HCT116 (cell line): ENCODE measurements at regions not wholly inside any gene's neighbourhood (a gene's known extent, or its start where the extent isn't known, plus 50 kb on each side); places are given as distances from the start of the nearest gene placed in this dataset.

Experiments used
- ATAC-seq: fragments of 200-7000 bp; cut with Tn5 transposase; 2 replicates; pipeline ENCODE4 v1.9.1; 2020; ENCODE audit warnings: mild to moderate bottlenecking, moderate library complexity
- BruUV-seq: library from RNA; stranded (reverse); fragments of 400-500 nt; replicated peaks from 2 replicates; lab custom pipeline; 2021; lab: Mats Ljungman, UMichigan
- CTCF ChIA-PET: fragments of 300-600 bp; sonication (Branson Sonifier 250); formaldehyde crosslinking; loops from one replicate; lab custom pipeline; 2021; ENCODE audit warnings: antibody characterized with exemption; lab: Charles Lee
- POLR2A ChIA-PET: fragments of 300-600, 350-600 bp; sonication (Branson Sonifier 250); formaldehyde crosslinking; loops from one replicate; lab custom pipeline; 2021; ENCODE audit warnings: antibody characterized with exemption; lab: Charles Lee
- RAD21 ChIA-PET, 2 experiments: fragments of 300-600 bp; sonication (Branson Sonifier 250); formaldehyde crosslinking; loops; one replicate each; lab custom pipeline; 2023; ENCODE audit warnings: low total read pairs in 2 of 2; ENCODE audit not compliant: uncharacterized antibody in 2 of 2, unreplicated experiment in 2 of 2, low non-redundant PET in 1 of 2; lab: Charles Lee
- DNase-seq: peaks from one replicate; pipeline ENCODE4 v3.0.0-alpha.2; 2010; ENCODE audit warnings: low read depth, low spot score
- H2AFZ ChIP-seq: fragments of 200-600 bp; shearing (Covaris generic), sonication (generic); 2 replicates; pipeline ENCODE4 v1.6.1; 2017; ENCODE audit warnings: low read depth, mixed run types, mixed read lengths, antibody characterized with exemption, low read length; ENCODE audit not compliant: poor library complexity, severe bottlenecking
- H3K27ac ChIP-seq: 2 replicates; pipeline ENCODE4 v1.5.1; 2012; ENCODE audit warnings: low read depth, low read length
- H3K27me3 ChIP-seq: fragments of 200-600 bp; sonication (generic); 2 replicates; pipeline ENCODE4 v1.6.1; 2016; ENCODE audit warnings: mixed run types, low read length, mixed read lengths; ENCODE audit not compliant: insufficient read depth
- H3K36me3 ChIP-seq, 2 experiments: fragments of 200-500 bp in 1 of 2; fragments of 200-600 bp in 1 of 2; sonication (Bioruptor generic) in 1 of 2; sonication (generic) in 1 of 2; 2 replicates each; pipeline versions ENCODE4 v1.5.1 to v1.6.1; 2014 to 2016; ENCODE audit warnings: low read length in 2 of 2, inconsistent platforms in 1 of 2, mixed read lengths in 1 of 2, mixed run types in 1 of 2; ENCODE audit not compliant: insufficient read depth in 2 of 2, control insufficient read depth in 1 of 2
- H3K4me1 ChIP-seq, 2 experiments: fragments of 200-600 bp in 1 of 2; sonication (generic) in 1 of 2; 2 replicates each; pipeline versions ENCODE4 v1.5.1 to v1.6.1; 2012 to 2017; ENCODE audit warnings: low read length in 2 of 2, inconsistent platforms in 1 of 2, mild to moderate bottlenecking in 1 of 2, mixed read lengths in 1 of 2, mixed run types in 1 of 2, moderate library complexity in 1 of 2; ENCODE audit not compliant: insufficient read depth in 2 of 2, control insufficient read depth in 1 of 2
- H3K4me2 ChIP-seq: fragments of 200-600 bp; sonication (generic); 2 replicates; pipeline ENCODE4 v1.6.1; 2017; ENCODE audit warnings: mixed run types, low read length, mixed read lengths
- H3K4me3 ChIP-seq, 2 experiments: fragments of 200-600 bp in 1 of 2; sonication (generic) in 1 of 2; replicated peaks in 1 of 2; 2 replicates each; pipeline ENCODE4 v1.5.1; 2011 to 2016; ENCODE audit warnings: low read length in 2 of 2, control low read depth in 1 of 2, low read depth in 1 of 2, mild to moderate bottlenecking in 1 of 2, mixed read lengths in 1 of 2, mixed run types in 1 of 2
- H3K79me2 ChIP-seq: fragments of 200-600 bp; sonication (generic); 2 replicates; pipeline ENCODE4 v1.6.1; 2017; ENCODE audit warnings: mild to moderate bottlenecking, mixed run types, low read length, moderate library complexity, mixed read lengths; ENCODE audit not compliant: insufficient read depth
- H3K9ac ChIP-seq: fragments of 200-600 bp; sonication (generic); 2 replicates; pipeline ENCODE4 v1.6.1; 2016; ENCODE audit warnings: low read length, mixed read lengths
- H3K9me2 ChIP-seq: fragments of 200-600 bp; sonication (generic), shearing (Covaris generic); 2 replicates; pipeline ENCODE4 v1.6.1; 2017; ENCODE audit warnings: mixed run types, mild to moderate bottlenecking, moderate library complexity; ENCODE audit not compliant: insufficient read depth
- H3K9me3 ChIP-seq, 2 experiments: fragments of 200-500 bp in 1 of 2; fragments of 200-600 bp in 1 of 2; sonication (Bioruptor generic) in 1 of 2; sonication (generic) in 1 of 2; 2 replicates each; pipeline ENCODE4 v1.6.1; 2014 to 2017; ENCODE audit warnings: low read length in 2 of 2, mixed read lengths in 2 of 2, inconsistent platforms in 1 of 2, low read depth in 1 of 2, mild to moderate bottlenecking in 1 of 2, mixed run types in 1 of 2, moderate library complexity in 1 of 2; ENCODE audit not compliant: control insufficient read depth in 1 of 2, insufficient read depth in 1 of 2
- H4K20me1 ChIP-seq: fragments of 200-600 bp; sonication (generic), shearing (Covaris generic); 2 replicates; pipeline ENCODE4 v1.6.1; 2017; ENCODE audit warnings: mixed run types, mild to moderate bottlenecking, moderate library complexity; ENCODE audit not compliant: insufficient read depth
- CBX3 ChIP-seq: IDR thresholded peaks from 2 replicates; pipeline ENCODE4 v1.6.1; 2012; ENCODE audit warnings: low read depth
- ELF1 ChIP-seq: IDR thresholded peaks from 2 replicates; pipeline ENCODE4 v1.6.1; 2012; ENCODE audit warnings: low read depth, borderline replicate concordance
- EZH2 ChIP-seq: fragments of 200-600 bp; sonication (generic); IDR thresholded peaks from 2 replicates; pipeline ENCODE4 v1.6.1; 2017; ENCODE audit warnings: antibody characterized with exemption, mixed run types
- EZH2phosphoT487 ChIP-seq: fragments of 200-600 bp; IDR thresholded peaks from 2 replicates; pipeline ENCODE4 v1.6.1; 2018; ENCODE audit warnings: antibody characterized with exemption, borderline replicate concordance
- FOSL1 ChIP-seq: IDR thresholded peaks from 2 replicates; pipeline ENCODE4 v1.6.1; 2012; ENCODE audit warnings: low read depth
- JUND ChIP-seq: IDR thresholded peaks from 2 replicates; pipeline ENCODE4 v1.6.1; 2012
- POLR2A ChIP-seq: IDR thresholded peaks from 2 replicates; pipeline ENCODE4 v1.7.0; 2011; ENCODE audit warnings: borderline replicate concordance; ENCODE audit not compliant: insufficient read depth, insufficient read length; ENCODE audit errors: extremely low read depth
- POLR2AphosphoS5 ChIP-seq: IDR thresholded peaks from 2 replicates; pipeline ENCODE4 v1.6.1; 2011; ENCODE audit warnings: mild to moderate bottlenecking, low read depth, low read length, moderate library complexity
- RAD21 ChIP-seq: IDR thresholded peaks from 2 replicates; pipeline ENCODE4 v1.6.1; 2012; ENCODE audit warnings: low read depth, mild to moderate bottlenecking
- SIN3A ChIP-seq: IDR thresholded peaks from 2 replicates; pipeline ENCODE4 v1.6.1; 2012; ENCODE audit warnings: low read depth
- SP1 ChIP-seq: IDR thresholded peaks from 2 replicates; pipeline ENCODE4 v1.6.1; 2012; ENCODE audit warnings: low read depth
- TCF7L2 ChIP-seq: IDR thresholded peaks from 2 replicates; pipeline ENCODE4 v1.7.0; 2011; ENCODE audit warnings: borderline replicate concordance, inconsistent platforms; ENCODE audit not compliant: insufficient read depth, insufficient read length; ENCODE audit errors: extremely low read depth
- YY1 ChIP-seq: IDR thresholded peaks from 2 replicates; pipeline ENCODE4 v1.6.1; 2011; ENCODE audit warnings: low read length, low read depth, moderate library complexity, mild to moderate bottlenecking; ENCODE audit not compliant: insufficient replicate concordance; ENCODE audit errors: extremely low read depth
- ZFX ChIP-seq: fragments of 450-650 bp; IDR thresholded peaks from 2 replicates; pipeline ENCODE4 v1.6.1; 2017
- ZNF274 ChIP-seq: fragments of 200-500 bp; sonication (Bioruptor generic); IDR thresholded peaks from 2 replicates; pipeline ENCODE4 v1.6.1; 2014; ENCODE audit warnings: mild to moderate bottlenecking, low read depth, low read length, inconsistent platforms
- intact Hi-C: fragments of 100-400 bp; cut with micrococcal nuclease; formaldehyde crosslinking; loops from 2 replicates; pipeline ENCODE4 v1.10.0; 2022
- TF ChIP-seq, protein P1 (sequence below): IDR thresholded peaks from 2 replicates; pipeline ENCODE4 v1.6.1; 2012
- TF ChIP-seq, protein P2 (sequence below), 3 experiments: fragments of 200-600 bp in 1 of 3; sonication (generic) in 1 of 3; IDR thresholded peaks in 2 of 3; conservative IDR thresholded peaks in 1 of 3; 2 replicates each; pipeline ENCODE4 v1.5.1; 2012 to 2017; ENCODE audit warnings: low read depth in 2 of 3, low read length in 2 of 3, antibody characterized with exemption in 1 of 3, borderline replicate concordance in 1 of 3, control low read depth in 1 of 3, mild to moderate bottlenecking in 1 of 3, mixed read lengths in 1 of 3, mixed run types in 1 of 3, moderate library complexity in 1 of 3; ENCODE audit not compliant: insufficient read depth in 1 of 3

- Histone ChIP-seq H3K9ac (no peak overlapping the region), H4K20me1 (no peaks in the 10 kb centered on the region), H3K36me3 (no peaks in the 10 kb centered on the region), H3K27ac (no peak overlapping the region), H3K9me3 (no peaks in the 10 kb centered on the region), H3K4me2 (no peak overlapping the region), H3K4me1 (no peaks in the 10 kb centered on the region), H2AFZ (no peak overlapping the region), H3K27me3 (no peaks in the 10 kb centered on the region), H3K9me2 (no peaks in the 10 kb centered on the region), H3K79me2 (no peaks in the 10 kb centered on the region), H3K4me3 (no peak overlapping the region)
- intact Hi-C loops, result no loop called here
- RAD21 ChIA-PET, result no interaction called here
- POLR2A ChIA-PET, result no interaction called here
- CTCF ChIA-PET, result no interaction called here
- no peak for ATAC-seq
- DNase-seq, result no peak
- TF ChIP-seq, protein P1, sequence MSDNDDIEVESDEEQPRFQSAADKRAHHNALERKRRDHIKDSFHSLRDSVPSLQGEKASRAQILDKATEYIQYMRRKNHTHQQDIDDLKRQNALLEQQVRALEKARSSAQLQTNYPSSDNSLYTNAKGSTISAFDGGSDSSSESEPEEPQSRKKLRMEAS, result no peak
- TF ChIP-seq ZFX (no peak), POLR2AphosphoS5 (no peak), FOSL1 (no peak)
- BruUV-seq, result no TSS peak
These were observed 145.7 kb upstream of the ALDH1B1 start for GRCh38 chr9:38246833-38247232.

DNA sequence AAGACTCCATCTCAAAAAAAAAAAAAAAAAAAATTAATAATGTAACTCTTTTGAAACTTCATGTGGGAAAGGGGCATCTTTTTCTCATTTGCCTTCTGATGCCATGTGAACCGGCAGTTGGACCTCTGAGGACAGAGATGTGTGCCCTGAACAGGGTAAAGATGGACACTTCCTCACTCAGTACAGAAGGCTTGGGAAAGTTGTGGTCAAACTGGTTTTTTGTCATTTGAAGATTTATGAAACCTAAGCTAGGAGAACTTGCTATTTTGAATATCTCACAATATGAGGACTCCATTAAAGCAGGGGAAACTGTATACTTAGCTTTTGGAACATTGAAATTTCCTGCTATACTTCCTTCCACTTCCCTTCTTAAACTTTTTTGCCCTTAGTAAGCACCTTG lies 147.5 kb upstream of the ALDH1B1 start:
- ChIA-PET CTCF (no interaction called here), POLR2A (no interaction called here)
- no peak for DNase-seq

More for the DNA sequence above, 147.5 kb upstream of the ALDH1B1 start:
- Histone ChIP-seq H3K79me2 (no peaks in the 10 kb centered on the region), H2AFZ (no peak overlapping the region), H3K36me3 (no peaks in the 10 kb centered on the region), H3K4me1 (no peaks in the 10 kb centered on the region), H3K27me3 (no peaks in the 10 kb centered on the region), H3K9me3 (no peaks in the 10 kb centered on the region), H3K9me2 (no peaks in the 10 kb centered on the region), H3K27ac (no peak overlapping the region), H4K20me1 (no peaks in the 10 kb centered on the region), H3K9ac (no peak overlapping the region), H3K4me3 (no peak overlapping the region), H3K4me2 (no peak overlapping the region)
- ATAC-seq, result no peak
- BruUV-seq, result no TSS peak
- RAD21 ChIA-PET, result no interaction called here
- TF ChIP-seq, protein P1, result no peak
- TF ChIP-seq ELF1 (no peak), JUND (no peak), RAD21 (no peak), ZFX (no peak), EZH2 (no peak), TCF7L2 (no peak), POLR2AphosphoS5 (no peak), CBX3 (no peak), SIN3A (no peak), SP1 (no peak), YY1 (no peak), ZNF274 (no peak), EZH2phosphoT487 (no peak), POLR2A (no peak)
- TF ChIP-seq, protein P2, sequence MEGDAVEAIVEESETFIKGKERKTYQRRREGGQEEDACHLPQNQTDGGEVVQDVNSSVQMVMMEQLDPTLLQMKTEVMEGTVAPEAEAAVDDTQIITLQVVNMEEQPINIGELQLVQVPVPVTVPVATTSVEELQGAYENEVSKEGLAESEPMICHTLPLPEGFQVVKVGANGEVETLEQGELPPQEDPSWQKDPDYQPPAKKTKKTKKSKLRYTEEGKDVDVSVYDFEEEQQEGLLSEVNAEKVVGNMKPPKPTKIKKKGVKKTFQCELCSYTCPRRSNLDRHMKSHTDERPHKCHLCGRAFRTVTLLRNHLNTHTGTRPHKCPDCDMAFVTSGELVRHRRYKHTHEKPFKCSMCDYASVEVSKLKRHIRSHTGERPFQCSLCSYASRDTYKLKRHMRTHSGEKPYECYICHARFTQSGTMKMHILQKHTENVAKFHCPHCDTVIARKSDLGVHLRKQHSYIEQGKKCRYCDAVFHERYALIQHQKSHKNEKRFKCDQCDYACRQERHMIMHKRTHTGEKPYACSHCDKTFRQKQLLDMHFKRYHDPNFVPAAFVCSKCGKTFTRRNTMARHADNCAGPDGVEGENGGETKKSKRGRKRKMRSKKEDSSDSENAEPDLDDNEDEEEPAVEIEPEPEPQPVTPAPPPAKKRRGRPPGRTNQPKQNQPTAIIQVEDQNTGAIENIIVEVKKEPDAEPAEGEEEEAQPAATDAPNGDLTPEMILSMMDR (IDR thresholded peaks at IDR 0.05 in 2 of 3, conservative IDR thresholded peaks at IDR 0.05 in 1 of 3; ENCODE audit: borderline replicate concordance in 1 of 3, insufficient read depth in 1 of 3, low read depth in 2 of 3, low read length in 2 of 3), result no peak
- intact Hi-C loops, result no loop called here
